ENCODE measurements at regions not wholly inside any gene's neighbourhood (a gene's known extent, or its start where the extent isn't known, plus 50 kb on each side); places are given as distances from the start of the nearest gene placed in this dataset.

DNA sequence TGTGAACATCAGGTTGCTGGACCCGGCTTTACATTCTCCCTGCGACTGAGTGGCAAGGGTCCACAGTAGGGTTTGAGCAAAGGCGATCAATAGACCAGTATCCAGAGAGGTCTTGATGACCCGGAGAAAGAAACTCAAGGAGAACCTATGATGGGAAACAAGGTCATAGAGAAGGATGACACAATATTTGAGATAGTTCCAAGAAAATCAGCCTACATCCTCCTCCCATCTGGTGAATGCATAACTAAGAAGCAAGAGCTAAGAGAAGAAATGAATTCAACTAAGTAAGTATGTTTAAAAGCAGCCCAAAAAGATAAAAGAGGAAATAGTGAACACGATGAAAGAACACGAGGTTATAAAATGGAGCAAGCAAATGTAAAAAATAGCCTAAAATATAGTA lies 166.3 kb downstream of the CD8B2 start:
- Histone ChIP-seq H3K4me3 (ENCODE audit: low read length in 3 of 3) (no peak overlapping the region), H3K27me3 (ENCODE audit: control insufficient read depth in 3 of 3, insufficient read depth in 3 of 3, low read length in 3 of 3) (peaks cover 0 to 3% (median 0%) of the 10 kb centered on the region in 3 donors), H3K9me3 (ENCODE audit: control insufficient read depth in 3 of 3, low read length in 3 of 3) (no peaks in the 10 kb centered on the region), H3K36me3 (ENCODE audit: control insufficient read depth in 3 of 3, insufficient read depth in 3 of 3, low read length in 3 of 3) (no peaks in the 10 kb centered on the region), H3K4me1 (ENCODE audit: control insufficient read depth in 3 of 3, insufficient read depth in 3 of 3, low read length in 3 of 3) (no peaks in the 10 kb centered on the region), H3K27ac (ENCODE audit: low read depth, low read length) (no peak overlapping the region), H3K9ac (ENCODE audit: low read depth in 1 of 3, low read length in 3 of 3) (no peak overlapping the region)

DNA sequence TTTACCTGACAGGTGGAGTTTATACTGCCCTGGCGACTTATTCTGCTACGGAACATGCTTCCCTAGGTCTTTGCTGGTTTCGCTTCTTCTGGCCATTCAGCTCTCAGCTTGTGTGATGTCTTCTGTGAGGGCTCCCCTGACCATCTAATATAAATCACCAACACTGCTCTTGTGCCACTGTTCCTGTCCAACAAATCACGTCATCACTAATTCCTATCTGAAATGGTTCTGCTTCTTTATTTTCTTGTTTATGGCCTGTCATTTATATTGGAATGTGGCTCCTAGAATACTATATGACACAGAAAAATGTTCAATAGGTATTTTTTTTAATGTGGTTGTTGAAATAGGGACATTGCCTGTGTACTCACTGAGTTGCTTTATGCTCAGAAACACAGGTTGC lies 171.5 kb downstream of the CD8B2 start:
- Histone ChIP-seq H3K9me3 (ENCODE audit: control insufficient read depth in 3 of 3, low read length in 3 of 3) (no peaks in the 10 kb centered on the region), H3K4me1 (ENCODE audit: control insufficient read depth in 3 of 3, insufficient read depth in 3 of 3, low read length in 3 of 3) (no peaks in the 10 kb centered on the region), H3K27me3 (ENCODE audit: control insufficient read depth in 3 of 3, insufficient read depth in 3 of 3, low read length in 3 of 3) (no peaks in the 10 kb centered on the region), H3K27ac (ENCODE audit: low read depth, low read length) (no peak overlapping the region), H3K9ac (ENCODE audit: low read depth in 1 of 3, low read length in 3 of 3) (no peak overlapping the region), H3K36me3 (ENCODE audit: control insufficient read depth in 3 of 3, insufficient read depth in 3 of 3, low read length in 3 of 3) (no peaks in the 10 kb centered on the region), H3K4me3 (ENCODE audit: low read length in 3 of 3) (no peak overlapping the region)

DNA sequence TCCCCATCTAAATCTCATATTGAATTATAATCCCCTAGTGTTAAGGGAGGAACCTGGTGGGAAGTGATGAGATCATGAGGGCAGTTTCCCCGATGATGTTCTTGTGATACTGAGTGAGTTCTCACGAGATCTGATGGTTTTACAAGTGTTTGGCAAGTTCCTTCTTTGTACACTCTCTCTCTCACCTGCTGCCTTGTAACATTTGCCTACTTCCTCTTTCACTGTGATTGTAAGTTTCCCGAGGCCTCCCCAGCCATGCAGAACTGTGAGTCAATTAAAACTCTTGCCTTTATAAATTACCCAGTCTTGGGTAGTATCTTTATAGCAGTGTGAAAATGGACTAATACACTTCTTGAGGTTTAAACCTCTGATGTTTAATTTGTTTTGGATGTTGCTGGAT lies 177.5 kb downstream of the CD8B2 start:
- no peak overlapping the region for H3K9ac ChIP-seq (ENCODE audit: low read depth in 1 of 3, low read length in 3 of 3)
- H3K27ac ChIP-seq (ENCODE audit: low read depth, low read length) = no peak overlapping the region
- no peaks in the 10 kb centered on the region for H3K27me3 ChIP-seq (ENCODE audit: control insufficient read depth in 3 of 3, insufficient read depth in 3 of 3, low read length in 3 of 3)
- H3K9me3 ChIP-seq (ENCODE audit: control insufficient read depth in 3 of 3, low read length in 3 of 3) = no peaks in the 10 kb centered on the region
- H3K4me3 ChIP-seq (ENCODE audit: low read length in 3 of 3) = no peak overlapping the region
- H3K4me1 ChIP-seq (ENCODE audit: control insufficient read depth in 3 of 3, insufficient read depth in 3 of 3, low read length in 3 of 3) = no peaks in the 10 kb centered on the region
- no peaks in the 10 kb centered on the region for H3K36me3 ChIP-seq (ENCODE audit: control insufficient read depth in 3 of 3, insufficient read depth in 3 of 3, low read length in 3 of 3)

DNA sequence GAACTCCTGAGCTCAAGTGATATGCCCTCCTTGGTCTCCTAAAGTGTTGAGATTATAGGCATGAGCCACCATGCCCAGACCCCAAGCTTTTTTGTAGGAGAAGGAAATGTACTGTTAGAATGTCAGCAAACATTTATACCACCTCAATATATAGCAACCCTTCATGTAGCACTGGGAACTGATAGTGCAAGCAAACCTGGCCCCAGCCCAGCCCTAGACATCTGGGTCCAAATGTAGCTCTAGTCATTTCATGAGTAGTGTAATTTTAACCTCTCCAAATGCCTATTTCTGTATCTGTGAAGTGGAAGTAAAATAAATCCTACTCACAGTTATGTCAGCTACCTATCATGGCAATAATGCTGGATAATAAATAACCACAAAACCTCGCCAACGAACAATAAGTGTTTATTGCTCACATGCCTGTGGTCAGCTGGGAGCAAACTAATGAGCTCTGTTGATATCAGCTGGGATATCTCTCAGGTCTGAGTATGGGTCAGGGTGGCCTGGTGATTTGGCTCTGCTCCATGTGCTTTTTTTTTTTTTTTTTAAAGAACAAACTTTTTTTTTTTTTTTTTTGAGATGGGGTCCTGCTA lies 180.4 kb downstream of the CD8B2 start:
- Histone ChIP-seq H3K9ac (ENCODE audit: low read depth in 1 of 3, low read length in 3 of 3) (no peak overlapping the region), H3K27ac (ENCODE audit: low read depth, low read length) (no peak overlapping the region), H3K4me3 (ENCODE audit: low read length in 3 of 3) (no peak overlapping the region), H3K36me3 (ENCODE audit: control insufficient read depth in 3 of 3, insufficient read depth in 3 of 3, low read length in 3 of 3) (no peaks in the 10 kb centered on the region), H3K27me3 (ENCODE audit: control insufficient read depth in 3 of 3, insufficient read depth in 3 of 3, low read length in 3 of 3) (no peaks in the 10 kb centered on the region), H3K9me3 (ENCODE audit: control insufficient read depth in 3 of 3, low read length in 3 of 3) (no peaks in the 10 kb centered on the region), H3K4me1 (ENCODE audit: control insufficient read depth in 3 of 3, insufficient read depth in 3 of 3, low read length in 3 of 3) (no peaks in the 10 kb centered on the region)

DNA sequence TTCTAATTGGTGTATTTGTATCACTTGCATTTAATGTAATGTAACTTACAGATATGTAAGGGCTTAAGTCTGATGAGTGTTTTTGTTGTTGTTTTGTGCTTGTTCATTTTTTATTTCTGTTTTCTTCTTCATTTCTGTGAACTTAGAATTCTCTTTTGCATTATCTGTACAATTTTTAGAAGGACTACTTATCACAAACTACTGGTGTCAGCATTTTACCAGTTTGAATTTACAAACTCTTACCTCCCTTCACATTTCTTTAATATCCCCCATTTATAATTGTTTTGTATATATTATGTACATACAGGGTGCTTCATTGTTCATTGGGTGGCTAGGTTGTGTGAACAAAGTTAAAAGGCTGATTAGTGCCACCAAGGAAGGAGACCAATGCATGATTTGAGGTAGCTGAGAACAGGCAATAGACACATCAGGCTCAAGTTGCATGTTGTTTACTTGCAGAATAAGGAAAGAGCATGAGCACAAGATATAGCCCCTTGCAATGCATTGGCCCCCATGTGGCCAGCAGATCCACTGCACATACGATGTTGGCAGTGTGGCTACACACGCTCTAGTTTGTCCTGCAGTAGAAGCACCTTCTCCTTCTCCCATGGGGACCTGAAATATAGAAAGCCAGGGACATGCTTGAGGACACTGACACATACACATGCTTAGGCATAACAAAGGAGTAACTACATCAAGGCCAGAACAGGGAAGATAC lies 198.2 kb downstream of the CD8B2 start:
- H3K4me1 ChIP-seq (ENCODE audit: control insufficient read depth in 3 of 3, insufficient read depth in 3 of 3, low read length in 3 of 3) = no peaks in the 10 kb centered on the region
- H3K36me3 ChIP-seq (ENCODE audit: control insufficient read depth in 3 of 3, insufficient read depth in 3 of 3, low read length in 3 of 3) = no peaks in the 10 kb centered on the region

DNA sequence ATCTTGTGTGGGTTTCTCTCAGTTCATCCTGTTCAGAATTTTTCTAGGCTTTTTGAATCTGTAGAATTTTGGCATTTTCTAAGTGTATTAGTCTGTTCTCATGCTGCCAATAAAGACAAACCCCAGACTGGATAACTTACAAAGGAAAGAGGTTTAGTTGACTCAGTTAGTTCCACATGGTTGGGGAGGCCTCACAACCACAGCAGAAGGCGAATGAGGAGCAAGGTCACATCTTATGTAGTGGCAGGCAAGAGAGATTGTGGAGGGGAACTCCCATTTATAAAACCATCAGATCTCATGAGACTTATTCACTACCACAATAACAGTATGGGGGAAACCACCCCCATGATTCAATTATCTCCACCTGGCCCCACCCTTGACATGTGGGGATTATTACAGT lies 199.2 kb downstream of the ST6GAL2 start:
- peaks cover 0 to 3% (median 2%) of the 10 kb centered on the region in 3 donors for H3K9me3 ChIP-seq (ENCODE audit: control insufficient read depth in 3 of 3, low read length in 3 of 3)
- H3K4me1 ChIP-seq (ENCODE audit: control insufficient read depth in 3 of 3, insufficient read depth in 3 of 3, low read length in 3 of 3) = no peaks in the 10 kb centered on the region
- H3K9ac ChIP-seq (ENCODE audit: low read depth in 1 of 3, low read length in 3 of 3) = no peak overlapping the region
- H3K27ac ChIP-seq (ENCODE audit: low read depth, low read length) = no peak overlapping the region
- H3K27me3 ChIP-seq (ENCODE audit: control insufficient read depth in 3 of 3, insufficient read depth in 3 of 3, low read length in 3 of 3) = no peaks in the 10 kb centered on the region
- no peaks in the 10 kb centered on the region for H3K36me3 ChIP-seq (ENCODE audit: control insufficient read depth in 3 of 3, insufficient read depth in 3 of 3, low read length in 3 of 3)
- no peak overlapping the region for H3K4me3 ChIP-seq (ENCODE audit: low read length in 3 of 3)

More for the DNA sequence above, 198.2 kb downstream of the CD8B2 start:
- Histone ChIP-seq H3K9me3 (ENCODE audit: control insufficient read depth in 3 of 3, low read length in 3 of 3) (peaks cover 0 to 3% (median 2%) of the 10 kb centered on the region in 3 donors), H3K27me3 (ENCODE audit: control insufficient read depth in 3 of 3, insufficient read depth in 3 of 3, low read length in 3 of 3) (no peaks in the 10 kb centered on the region), H3K9ac (ENCODE audit: low read depth in 1 of 3, low read length in 3 of 3) (no peak overlapping the region), H3K27ac (ENCODE audit: low read depth, low read length) (no peak overlapping the region), H3K4me3 (ENCODE audit: low read length in 3 of 3) (no peak overlapping the region)

DNA sequence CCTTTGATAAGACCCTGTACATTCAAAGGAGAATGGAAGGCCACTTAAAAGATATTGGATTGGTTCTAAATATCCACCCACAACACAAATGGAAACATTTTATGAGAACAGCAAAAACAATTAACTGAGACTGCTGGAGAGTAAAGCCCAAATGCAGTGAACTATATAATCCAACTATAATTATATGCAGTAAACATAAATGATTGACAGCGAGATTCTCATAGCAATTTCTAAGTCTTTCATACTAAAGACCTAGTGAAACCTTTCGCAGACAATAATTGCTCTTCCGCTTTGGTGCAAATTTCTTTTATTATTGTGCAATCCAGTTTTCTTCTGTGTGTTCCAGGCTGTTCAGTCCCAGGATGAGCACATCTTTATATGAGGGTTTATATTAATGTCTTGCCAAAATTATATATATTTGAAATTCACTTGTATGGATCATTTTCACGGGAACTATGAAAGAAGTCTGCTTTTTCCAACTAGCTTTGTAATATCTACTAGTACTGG lies 190.9 kb downstream of the ST6GAL2 start:
- H3K9me3 ChIP-seq (ENCODE audit: control insufficient read depth in 3 of 3, low read length in 3 of 3) = no peaks in the 10 kb centered on the region
- H3K27me3 ChIP-seq (ENCODE audit: control insufficient read depth in 3 of 3, insufficient read depth in 3 of 3, low read length in 3 of 3) = no peaks in the 10 kb centered on the region
- no peak overlapping the region for H3K27ac ChIP-seq (ENCODE audit: low read depth, low read length)
- H3K36me3 ChIP-seq (ENCODE audit: control insufficient read depth in 3 of 3, insufficient read depth in 3 of 3, low read length in 3 of 3) = no peaks in the 10 kb centered on the region
- H3K9ac ChIP-seq (ENCODE audit: low read depth in 1 of 3, low read length in 3 of 3) = no peak overlapping the region
- H3K4me3 ChIP-seq (ENCODE audit: low read length in 3 of 3) = no peak overlapping the region
- no peaks in the 10 kb centered on the region for H3K4me1 ChIP-seq (ENCODE audit: control insufficient read depth in 3 of 3, insufficient read depth in 3 of 3, low read length in 3 of 3)

DNA sequence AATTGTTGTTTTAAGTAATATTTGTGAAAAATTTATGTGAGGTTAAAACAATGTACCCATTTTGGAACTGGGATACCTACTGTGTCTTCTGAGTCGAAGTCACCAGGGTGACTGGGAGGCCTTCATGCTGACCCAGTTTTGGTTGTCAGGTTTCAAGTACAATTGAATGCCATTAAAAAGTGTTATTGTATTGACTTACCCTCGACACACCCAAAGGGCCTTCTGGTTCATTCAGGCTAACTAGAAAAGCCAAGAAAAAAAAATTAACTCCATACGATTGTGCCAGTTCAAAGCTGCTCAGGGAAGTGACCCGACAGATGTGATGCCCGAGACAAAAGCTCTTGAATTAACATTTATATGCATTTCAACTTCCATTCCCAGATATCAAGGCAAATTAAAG lies 190.0 kb downstream of the ST6GAL2 start:
- Histone ChIP-seq H3K27ac (ENCODE audit: low read depth, low read length) (no peak overlapping the region), H3K9ac (ENCODE audit: low read depth in 1 of 3, low read length in 3 of 3) (no peak overlapping the region), H3K4me1 (ENCODE audit: control insufficient read depth in 3 of 3, insufficient read depth in 3 of 3, low read length in 3 of 3) (no peaks in the 10 kb centered on the region), H3K9me3 (ENCODE audit: control insufficient read depth in 3 of 3, low read length in 3 of 3) (no peaks in the 10 kb centered on the region), H3K4me3 (ENCODE audit: low read length in 3 of 3) (no peak overlapping the region), H3K27me3 (ENCODE audit: control insufficient read depth in 3 of 3, insufficient read depth in 3 of 3, low read length in 3 of 3) (no peaks in the 10 kb centered on the region), H3K36me3 (ENCODE audit: control insufficient read depth in 3 of 3, insufficient read depth in 3 of 3, low read length in 3 of 3) (no peaks in the 10 kb centered on the region)

DNA sequence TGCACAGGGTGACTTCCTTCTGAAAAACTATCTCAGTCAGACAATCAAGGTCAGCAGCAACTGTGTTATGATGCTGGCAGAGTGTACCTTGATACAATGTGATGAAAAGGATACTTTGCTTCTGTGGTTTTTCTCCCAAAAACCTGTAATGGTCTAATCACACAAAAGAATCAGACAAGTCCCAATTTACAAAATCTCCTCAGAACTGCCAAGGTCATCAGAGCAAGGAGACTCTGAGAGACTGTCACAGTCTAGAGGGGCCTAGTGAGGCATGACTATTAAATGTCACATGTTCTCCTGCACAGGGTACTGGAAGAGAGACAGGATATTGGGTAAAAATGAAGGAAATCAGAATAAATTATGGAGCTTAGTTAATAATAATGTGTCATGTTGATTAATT lies 185.4 kb downstream of the ST6GAL2 start:
- H3K27me3 ChIP-seq (ENCODE audit: control insufficient read depth in 3 of 3, insufficient read depth in 3 of 3, low read length in 3 of 3) = no peaks in the 10 kb centered on the region
- no peaks in the 10 kb centered on the region for H3K36me3 ChIP-seq (ENCODE audit: control insufficient read depth in 3 of 3, insufficient read depth in 3 of 3, low read length in 3 of 3)
- H3K27ac ChIP-seq (ENCODE audit: low read depth, low read length) = no peak overlapping the region
- H3K9me3 ChIP-seq (ENCODE audit: control insufficient read depth in 3 of 3, low read length in 3 of 3) = no peaks in the 10 kb centered on the region
- H3K4me1 ChIP-seq (ENCODE audit: control insufficient read depth in 3 of 3, insufficient read depth in 3 of 3, low read length in 3 of 3) = no peaks in the 10 kb centered on the region
- no peak overlapping the region for H3K4me3 ChIP-seq (ENCODE audit: low read length in 3 of 3)
- no peak overlapping the region for H3K9ac ChIP-seq (ENCODE audit: low read depth in 1 of 3, low read length in 3 of 3)

DNA sequence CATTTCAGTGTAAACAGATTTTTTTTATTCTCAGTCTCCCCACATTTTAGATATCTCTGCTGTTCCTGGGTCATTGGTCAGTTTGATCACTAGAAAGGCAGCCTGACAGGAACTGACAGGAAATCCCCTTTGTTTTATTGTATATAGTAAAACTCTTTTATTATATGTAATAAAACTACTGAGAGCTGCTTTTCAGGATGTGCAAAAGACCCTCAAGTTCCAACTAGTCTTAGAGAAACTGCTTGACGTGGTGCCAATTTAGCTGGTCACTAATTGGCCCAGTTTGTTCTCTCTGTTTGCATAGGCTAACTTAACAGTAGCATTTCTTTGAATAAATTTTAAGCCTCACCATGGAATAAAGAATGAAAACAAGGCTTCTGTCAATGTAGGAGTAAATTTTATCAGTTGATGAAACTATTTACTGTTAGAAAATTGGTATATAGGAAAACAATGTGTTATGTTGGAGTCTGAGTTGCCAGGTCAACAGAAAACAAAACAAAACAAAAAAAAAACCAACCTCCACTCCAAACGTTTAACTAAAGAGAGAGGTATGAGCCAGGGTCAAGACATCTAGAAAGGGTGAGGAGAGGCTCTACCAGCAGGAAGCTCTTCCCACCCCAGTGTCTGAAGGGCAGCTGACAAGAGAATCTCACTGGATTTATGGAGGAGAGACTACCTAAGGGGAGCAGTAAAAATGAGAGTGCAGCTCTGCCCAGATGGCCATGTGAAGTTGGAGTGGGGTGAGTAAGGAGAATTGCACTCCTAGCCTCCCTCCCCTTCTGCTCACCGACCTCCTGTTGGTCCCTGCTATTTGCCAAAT lies 184.6 kb downstream of the ST6GAL2 start:
- no peaks in the 10 kb centered on the region for H3K36me3 ChIP-seq (ENCODE audit: control insufficient read depth in 3 of 3, insufficient read depth in 3 of 3, low read length in 3 of 3)
- no peak overlapping the region for H3K9ac ChIP-seq (ENCODE audit: low read depth in 1 of 3, low read length in 3 of 3)
- H3K27me3 ChIP-seq (ENCODE audit: control insufficient read depth in 3 of 3, insufficient read depth in 3 of 3, low read length in 3 of 3) = no peaks in the 10 kb centered on the region
- H3K4me1 ChIP-seq (ENCODE audit: control insufficient read depth in 3 of 3, insufficient read depth in 3 of 3, low read length in 3 of 3) = no peaks in the 10 kb centered on the region
- no peak overlapping the region for H3K4me3 ChIP-seq (ENCODE audit: low read length in 3 of 3)
- H3K27ac ChIP-seq (ENCODE audit: low read depth, low read length) = no peak overlapping the region
- H3K9me3 ChIP-seq (ENCODE audit: control insufficient read depth in 3 of 3, low read length in 3 of 3) = no peaks in the 10 kb centered on the region

Data from skeletal muscle tissue (tissue), 3 donors.